Endothelial cell of umbilical vein (primary cell): ENCODE measurements at regions not wholly inside any gene's neighbourhood (a gene's known extent, or its start where the extent isn't known, plus 50 kb on each side); places are given as distances from the start of the nearest gene placed in this dataset.
A peak's percentile ranks its signal among the peaks of the same experiment; 100 is the strongest.

ENCODE experiments used
- BruUV-seq: library from RNA; stranded (reverse); fragments of 400-500 nt; replicated peaks from 2 replicates; lab custom pipeline; 2021; lab: Mats Ljungman, UMichigan
- CTCF ChIA-PET: fragments of 300-600, 350-600 bp; sonication (Branson Sonifier 250); formaldehyde crosslinking; loops from one replicate; lab custom pipeline; 2021; ENCODE audit warnings: antibody characterized with exemption, inconsistent platforms; lab: Charles Lee
- POLR2A ChIA-PET: fragments of 300-600, 350-600 bp; sonication (Branson Sonifier 250); formaldehyde crosslinking; loops from one replicate; lab custom pipeline; 2021; ENCODE audit warnings: antibody characterized with exemption, inconsistent platforms; lab: Charles Lee
- DNase-seq: peaks from one replicate; pipeline ENCODE4 v3.0.0-alpha.2; 2011; ENCODE audit warnings: low read depth, low spot score
- FAIRE-seq: peaks from 2 replicates; lab custom pipeline; 2011; peaks lifted over from hg19 to GRCh38; lab: Jason Lieb, UNC
- H2AFZ ChIP-seq: 2 replicates; pipeline ENCODE4 v1.6.0; 2012; ENCODE audit warnings: low read depth, low read length, control low read depth, inconsistent platforms
- H3K27ac ChIP-seq: 2 replicates; pipeline ENCODE4 v1.5.1; 2011; ENCODE audit warnings: low read depth, mild to moderate bottlenecking, control low read depth, low read length, moderate library complexity; ENCODE audit not compliant: insufficient read depth
- H3K27me3 ChIP-seq, 2 experiments: 2 replicates each; pipeline versions ENCODE4 v1.6.0 to v1.6.1; 2011; ENCODE audit warnings: low read length in 2 of 2, mixed read lengths in 1 of 2; ENCODE audit not compliant: control insufficient read depth in 2 of 2, insufficient read depth in 2 of 2
- H3K36me3 ChIP-seq, 2 experiments: 2 replicates in 1 of 2; 3 replicates in 1 of 2; pipeline ENCODE4 v1.5.1; 2011; ENCODE audit warnings: low read length in 2 of 2, mild to moderate bottlenecking in 1 of 2, moderate library complexity in 1 of 2; ENCODE audit not compliant: control insufficient read depth in 2 of 2, insufficient read depth in 2 of 2; ENCODE audit errors: extremely low read depth in 1 of 2
- H3K4me1 ChIP-seq: 3 replicates; pipeline ENCODE4 v1.5.1; 2011; ENCODE audit warnings: mild to moderate bottlenecking, low read length; ENCODE audit not compliant: control insufficient read depth, insufficient read depth; ENCODE audit errors: extremely low read depth
- H3K4me2 ChIP-seq: 2 replicates; pipeline ENCODE4 v1.6.1; 2011; ENCODE audit warnings: low read length, control low read depth, mixed read lengths; ENCODE audit not compliant: insufficient read depth
- H3K4me3 ChIP-seq, 3 experiments: fragments of 200-600 bp in 1 of 3; sonication (generic), shearing (Covaris generic) in 1 of 3; replicated peaks in 1 of 3; 2 replicates each; pipeline ENCODE4 v1.5.1; 2011 to 2016; ENCODE audit warnings: control low read depth in 3 of 3, low read length in 3 of 3, mild to moderate bottlenecking in 2 of 3, inconsistent platforms in 1 of 3, low read depth in 1 of 3, moderate library complexity in 1 of 3; ENCODE audit not compliant: insufficient read depth in 1 of 3
- H3K79me2 ChIP-seq: 2 replicates; pipeline ENCODE4 v1.6.0; 2012; ENCODE audit warnings: low read length, inconsistent platforms; ENCODE audit not compliant: control insufficient read depth, insufficient read depth
- H3K9ac ChIP-seq: replicated peaks from 2 replicates; pipeline ENCODE3; 2011; ENCODE audit warnings: low read length, control low read depth; ENCODE audit not compliant: insufficient read depth; ENCODE audit errors: extremely low read depth
- H3K9me1 ChIP-seq: replicated peaks from 3 replicates; pipeline ENCODE4 v1.6.0; 2011; ENCODE audit warnings: mild to moderate bottlenecking, low read length; ENCODE audit not compliant: control insufficient read depth, insufficient read depth; ENCODE audit errors: extremely low read depth
- H3K9me3 ChIP-seq: replicated peaks from 2 replicates; pipeline ENCODE4 v1.5.1; 2012; ENCODE audit warnings: low read length, inconsistent platforms; ENCODE audit not compliant: control insufficient read depth, insufficient read depth
- H4K20me1 ChIP-seq: replicated peaks from 2 replicates; pipeline ENCODE3; 2011; ENCODE audit warnings: mild to moderate bottlenecking, low read length; ENCODE audit not compliant: control insufficient read depth, insufficient read depth; ENCODE audit errors: extremely low read depth
- CTCF ChIP-seq, 2 donors: IDR thresholded peaks; 1 replicate in 1 of 2; 2 replicates in 1 of 2; pipeline ENCODE4 v1.5.1; 2011; ENCODE audit warnings: low read length in 2 of 2, mild to moderate bottlenecking in 2 of 2, moderate library complexity in 2 of 2, control low read depth in 1 of 2, inconsistent platforms in 1 of 2, low read depth in 1 of 2; ENCODE audit not compliant: insufficient read depth in 1 of 2; ENCODE audit errors: extremely low read depth in 1 of 2
- FOS ChIP-seq: IDR thresholded peaks from 2 replicates; pipeline ENCODE4 v1.6.1; 2011; ENCODE audit warnings: mild to moderate bottlenecking, low read length, moderate library complexity, borderline replicate concordance; ENCODE audit not compliant: insufficient read depth
- GATA2 ChIP-seq: IDR thresholded peaks from 2 replicates; pipeline ENCODE4 v1.7.0; 2011; ENCODE audit warnings: low read depth, mild to moderate bottlenecking, moderate library complexity, mixed read lengths, low read length; ENCODE audit not compliant: insufficient read length, insufficient read depth
- MAX ChIP-seq: IDR thresholded peaks from 2 replicates; pipeline ENCODE4 v1.6.1; 2011; ENCODE audit not compliant: insufficient read depth, insufficient read length
- MYC ChIP-seq: IDR thresholded peaks from one replicate; pipeline ENCODE4 v1.6.1; 2011; ENCODE audit warnings: mild to moderate bottlenecking, low read depth, low read length
- POLR2A ChIP-seq: IDR thresholded peaks from 2 replicates; pipeline ENCODE4 v1.6.1; 2012; ENCODE audit warnings: low read depth, mild to moderate bottlenecking, control low read depth, low read length
- POLR2AphosphoS5 ChIP-seq: IDR thresholded peaks from 2 replicates; pipeline ENCODE4 v1.6.1; 2012; ENCODE audit warnings: low read depth, mild to moderate bottlenecking, control low read depth, low read length, moderate library complexity; ENCODE audit not compliant: insufficient read depth
- dilution Hi-C: fragments of 300-500 bp; cut with MboI; formaldehyde crosslinking; loops from one replicate; pipeline ENCODE4 v1.15.0; 2019; ENCODE audit warnings: low sequenced_read_pairs; ENCODE audit not compliant: extremely low pct_ligation_motif_present
- intact Hi-C: fragments of 100-400 bp; cut with micrococcal nuclease; formaldehyde crosslinking; loops from one replicate; pipeline ENCODE4 v1.10.0; 2022

- H3K9ac ChIP-seq = no peak overlapping the region
- peaks cover 2% of the 10 kb centered on the region for H3K9me3 ChIP-seq
- no peak overlapping the region for H3K4me2 ChIP-seq
- no peaks in the 10 kb centered on the region for H3K79me2 ChIP-seq
- no TSS peak for BruUV-seq
- ChIA-PET CTCF (no interaction called here), POLR2A (no interaction called here)
- no peak overlapping the region for H3K4me3 ChIP-seq
- H2AFZ ChIP-seq = no peak overlapping the region
- FAIRE-seq (no peak), DNase-seq (no peak)
- TF ChIP-seq GATA2 = peak; percentile 49
- TF ChIP-seq FOS = peak; percentile 11
- no peak for TF ChIP-seq MYC
- no peak for TF ChIP-seq POLR2A
- dilution Hi-C loops = no loop called here
- no peaks in the 10 kb centered on the region for H3K9me1 ChIP-seq
- no peaks in the 10 kb centered on the region for H3K36me3 ChIP-seq
- H3K4me1 ChIP-seq = no peaks in the 10 kb centered on the region
- H3K27me3 ChIP-seq = no peaks in the 10 kb centered on the region
- intact Hi-C loops = loop anchor here (10.0 kb wide), 1 partner anchor 1254 kb away; no protein-coding TSS in a partner anchor
- H4K20me1 ChIP-seq = no peaks in the 10 kb centered on the region
- H3K27ac ChIP-seq = no peak overlapping the region
Measured at GRCh38 chr18:73660931-73661856, 486.4 kb downstream of the FBXO15 start.

- dilution Hi-C loops = no loop called here
- no peak overlapping the region for H2AFZ ChIP-seq
Measured at GRCh38 chr18:73656691-73657090, 490.9 kb downstream of the FBXO15 start.

More at GRCh38 chr18:73656691-73657090, 490.9 kb downstream of the FBXO15 start:
- H3K36me3 ChIP-seq = no peaks in the 10 kb centered on the region
- intact Hi-C loops = no loop called here
- H3K4me3 ChIP-seq = no peak overlapping the region
- H3K9me3 ChIP-seq = no peaks in the 10 kb centered on the region
- H3K27me3 ChIP-seq = no peaks in the 10 kb centered on the region
- H4K20me1 ChIP-seq = no peaks in the 10 kb centered on the region
- FAIRE-seq (no peak), DNase-seq (no peak)
- no peaks in the 10 kb centered on the region for H3K4me1 ChIP-seq
- H3K9ac ChIP-seq = no peak overlapping the region
- CTCF ChIA-PET = no interaction called here
- H3K79me2 ChIP-seq = no peaks in the 10 kb centered on the region
- no TSS peak for BruUV-seq
- H3K27ac ChIP-seq = no peak overlapping the region
- POLR2A ChIA-PET = no interaction called here
- no peaks in the 10 kb centered on the region for H3K9me1 ChIP-seq
- TF ChIP-seq FOS (no peak), POLR2A (no peak), POLR2AphosphoS5 (no peak), MAX (no peak), CTCF (IDR thresholded peaks at IDR 0.05; ENCODE audit: extremely low read depth in 1 of 2, insufficient read depth in 1 of 2, low read depth in 1 of 2, low read length in 2 of 2) (no peak)
- H3K4me2 ChIP-seq = no peak overlapping the region
